Neural cell (in vitro differentiated cells): ENCODE measurements at regions not wholly inside any gene's neighbourhood (a gene's known extent, or its start where the extent isn't known, plus 50 kb on each side); places are given as distances from the start of the nearest gene placed in this dataset.

ENCODE experiments used
- H2AFZ ChIP-seq: fragments of 200-600, 300-800 bp; sonication (generic), shearing (Covaris generic); 2 replicates; pipeline ENCODE4 v1.6.0; 2014; ENCODE audit warnings: low read depth, mild to moderate bottlenecking, antibody characterized with exemption, low read length, moderate library complexity
- H3F3A ChIP-seq: fragments of 200-600 bp; shearing (Covaris generic); 2 replicates; pipeline ENCODE4 v1.6.1; 2016; ENCODE audit warnings: mild to moderate bottlenecking, moderate library complexity, mixed read lengths, antibody characterized with exemption, low read length; ENCODE audit not compliant: insufficient read depth, poor library complexity, severe bottlenecking
- H3K27ac ChIP-seq: fragments of 200-600, 300-800 bp; sonication (generic), shearing (Covaris generic); 2 replicates; pipeline ENCODE4 v1.5.1; 2014; ENCODE audit warnings: mild to moderate bottlenecking, low read length, moderate library complexity
- H3K27me3 ChIP-seq: fragments of 300-800, 200-600 bp; sonication (generic), shearing (Covaris generic); 2 replicates; pipeline ENCODE4 v1.6.0; 2014; ENCODE audit warnings: mild to moderate bottlenecking, low read depth, low read length, moderate library complexity; ENCODE audit not compliant: insufficient read depth
- H3K36me3 ChIP-seq: fragments of 300-800, 200-600 bp; sonication (generic), shearing (Covaris generic); 2 replicates; pipeline ENCODE4 v1.5.1; 2014; ENCODE audit warnings: mild to moderate bottlenecking, antibody characterized with exemption, low read length, moderate library complexity; ENCODE audit not compliant: insufficient read depth
- H3K4me2 ChIP-seq: fragments of 300-800, 200-600 bp; sonication (generic), shearing (Covaris generic); 2 replicates; pipeline ENCODE4 v1.6.0; 2014; ENCODE audit warnings: mild to moderate bottlenecking, low read length
- H3K4me3 ChIP-seq: fragments of 300-800, 200-600 bp; sonication (generic), shearing (Covaris generic); 2 replicates; pipeline ENCODE4 v1.5.1; 2014; ENCODE audit warnings: mild to moderate bottlenecking, low read length, moderate library complexity
- H3K79me2 ChIP-seq: fragments of 200-600 bp; shearing (Covaris generic); replicated peaks from 2 replicates; pipeline ENCODE4 v1.6.0; 2014; ENCODE audit warnings: mild to moderate bottlenecking, low read length, moderate library complexity; ENCODE audit not compliant: insufficient read depth
- H3K9ac ChIP-seq: fragments of 300-800, 200-600 bp; sonication (generic), shearing (Covaris generic); 2 replicates; pipeline ENCODE4 v1.6.1; 2016; ENCODE audit warnings: mild to moderate bottlenecking, low read length, mixed read lengths
- H3K9me2 ChIP-seq: fragments of 200-600 bp; shearing (Covaris generic); 2 replicates; pipeline ENCODE4 v1.6.1; 2016; ENCODE audit warnings: mild to moderate bottlenecking, low read length, mixed read lengths; ENCODE audit not compliant: insufficient read depth
- H3K9me3 ChIP-seq: fragments of 200-600, 300-800 bp; sonication (generic), shearing (Covaris generic); 2 replicates; pipeline ENCODE4 v1.6.1; 2016; ENCODE audit warnings: mild to moderate bottlenecking, mixed run types, low read length, moderate library complexity, mixed read lengths
- H4K20me1 ChIP-seq: fragments of 200-600 bp; shearing (Covaris generic); 2 replicates; pipeline ENCODE4 v1.6.1; 2016; ENCODE audit warnings: mild to moderate bottlenecking, mixed run types; ENCODE audit not compliant: insufficient read depth
- EP300 ChIP-seq: fragments of 450-650 bp; conservative IDR thresholded peaks from 2 replicates; pipeline ENCODE4 v1.6.1; 2014; ENCODE audit warnings: antibody characterized with exemption, mild to moderate bottlenecking, moderate library complexity; ENCODE audit not compliant: poor library complexity, severe bottlenecking
- EZH2 ChIP-seq: fragments of 200-600, 300-800 bp; shearing (Covaris generic), sonication (generic); IDR thresholded peaks from 2 replicates; pipeline ENCODE4 v1.6.1; 2014; ENCODE audit warnings: antibody characterized with exemption, low read length, borderline replicate concordance, mild to moderate bottlenecking; ENCODE audit not compliant: insufficient read depth, poor library complexity, severe bottlenecking
- MXI1 ChIP-seq: fragments of 450-650 bp; conservative IDR thresholded peaks from 2 replicates; pipeline ENCODE4 v1.6.1; 2014; ENCODE audit warnings: antibody characterized with exemption, mild to moderate bottlenecking; ENCODE audit not compliant: poor library complexity, severe bottlenecking
- POLR2AphosphoS5 ChIP-seq: IDR thresholded peaks from 2 replicates; pipeline ENCODE4 v1.6.1; 2012
- RAD21 ChIP-seq: fragments of 450-650 bp; conservative IDR thresholded peaks from 2 replicates; pipeline ENCODE4 v1.6.1; 2014; ENCODE audit warnings: antibody characterized with exemption, mild to moderate bottlenecking, moderate library complexity
- REST ChIP-seq: IDR thresholded peaks from 2 replicates; pipeline ENCODE4 v1.6.1; 2012; ENCODE audit warnings: borderline replicate concordance
- SMC3 ChIP-seq: fragments of 450-650 bp; conservative IDR thresholded peaks from 2 replicates; pipeline ENCODE4 v1.6.1; 2014; ENCODE audit warnings: antibody characterized with exemption, mild to moderate bottlenecking, moderate library complexity; ENCODE audit not compliant: poor library complexity
- TAF1 ChIP-seq: IDR thresholded peaks from 2 replicates; pipeline ENCODE4 v1.6.1; 2012; ENCODE audit warnings: low read depth
- TF ChIP-seq, protein P1 (sequence below): fragments of 450-650 bp; IDR thresholded peaks from 2 replicates; pipeline ENCODE4 v1.5.1; 2014; ENCODE audit warnings: antibody characterized with exemption, mild to moderate bottlenecking, moderate library complexity; ENCODE audit not compliant: poor library complexity, severe bottlenecking

GRCh38 chr6:169965657-169966311 is 214.4 kb downstream of the ERMARD start:
- Histone ChIP-seq H3K79me2 (no peaks in the 10 kb centered on the region), H3K27ac (no peak overlapping the region), H3K4me3 (no peak overlapping the region), H3K27me3 (no peaks in the 10 kb centered on the region), H3K9me3 (no peaks in the 10 kb centered on the region), H3K36me3 (no peaks in the 10 kb centered on the region), H3K9me2 (no peaks in the 10 kb centered on the region), H3K9ac (no peak overlapping the region), H2AFZ (no peak overlapping the region), H3F3A (no peaks in the 10 kb centered on the region), H4K20me1 (no peaks in the 10 kb centered on the region), H3K4me2 (no peak overlapping the region)
- no peak for TF ChIP-seq SMC3

GRCh38 chr6:169965239-169965638 is 213.8 kb downstream of the ERMARD start:
- no peak overlapping the region for H3K4me2 ChIP-seq
- no peak overlapping the region for H3K4me3 ChIP-seq
- H3F3A ChIP-seq, result no peaks in the 10 kb centered on the region
- no peak for TF ChIP-seq EP300
- TF ChIP-seq MXI1, result no peak
- no peak for TF ChIP-seq RAD21
- no peaks in the 10 kb centered on the region for H4K20me1 ChIP-seq
- no peak overlapping the region for H3K9ac ChIP-seq
- H3K27me3 ChIP-seq, result no peaks in the 10 kb centered on the region
- no peaks in the 10 kb centered on the region for H3K9me2 ChIP-seq
- no peaks in the 10 kb centered on the region for H3K36me3 ChIP-seq
- no peaks in the 10 kb centered on the region for H3K9me3 ChIP-seq
- H2AFZ ChIP-seq, result no peak overlapping the region
- H3K27ac ChIP-seq, result no peak overlapping the region
- no peaks in the 10 kb centered on the region for H3K79me2 ChIP-seq

DNA sequence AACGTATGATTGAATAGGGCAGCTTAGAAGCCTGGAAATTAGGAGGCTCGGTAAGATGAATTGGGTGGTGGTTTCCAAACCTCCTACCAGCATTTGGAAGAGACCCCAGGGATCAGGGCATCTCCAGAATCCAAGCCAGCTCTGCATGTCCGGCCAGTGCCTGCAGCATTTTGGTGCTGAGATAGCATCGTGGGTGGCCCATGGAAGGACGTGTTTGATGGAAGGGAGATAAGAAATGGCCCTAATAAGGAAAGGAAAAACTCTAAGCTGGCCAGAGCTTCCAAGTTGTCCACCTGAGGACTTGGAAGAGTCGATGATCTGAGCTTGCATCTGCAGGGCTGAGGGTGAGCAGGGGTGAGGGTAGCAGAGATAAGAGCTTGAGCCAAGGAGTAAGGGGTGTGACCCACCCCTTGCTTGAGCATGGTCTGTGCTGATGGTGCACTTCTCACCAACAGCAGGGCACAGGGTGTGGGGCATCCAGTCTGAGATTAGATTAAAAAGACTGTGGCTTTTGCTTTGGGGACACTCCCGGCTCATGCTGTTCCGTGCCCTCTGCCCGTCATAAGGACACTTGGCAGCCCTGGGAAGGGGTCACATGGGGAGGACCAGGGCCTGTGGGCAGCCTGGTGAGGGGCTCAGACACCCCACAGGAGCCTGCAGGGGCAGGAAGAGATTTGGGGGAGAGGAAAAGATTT is 213.2 kb downstream of the ERMARD start:
- no peaks in the 10 kb centered on the region for H3K79me2 ChIP-seq
- H3K4me3 ChIP-seq, result no peak overlapping the region
- no peaks in the 10 kb centered on the region for H3K36me3 ChIP-seq
- no peak overlapping the region for H3K4me2 ChIP-seq
- H3K9me3 ChIP-seq, result no peaks in the 10 kb centered on the region
- H4K20me1 ChIP-seq, result no peaks in the 10 kb centered on the region
- no peaks in the 10 kb centered on the region for H3F3A ChIP-seq
- no peak overlapping the region for H3K27ac ChIP-seq
- no peaks in the 10 kb centered on the region for H3K27me3 ChIP-seq
- no peaks in the 10 kb centered on the region for H3K9me2 ChIP-seq
- TF ChIP-seq, protein P1, sequence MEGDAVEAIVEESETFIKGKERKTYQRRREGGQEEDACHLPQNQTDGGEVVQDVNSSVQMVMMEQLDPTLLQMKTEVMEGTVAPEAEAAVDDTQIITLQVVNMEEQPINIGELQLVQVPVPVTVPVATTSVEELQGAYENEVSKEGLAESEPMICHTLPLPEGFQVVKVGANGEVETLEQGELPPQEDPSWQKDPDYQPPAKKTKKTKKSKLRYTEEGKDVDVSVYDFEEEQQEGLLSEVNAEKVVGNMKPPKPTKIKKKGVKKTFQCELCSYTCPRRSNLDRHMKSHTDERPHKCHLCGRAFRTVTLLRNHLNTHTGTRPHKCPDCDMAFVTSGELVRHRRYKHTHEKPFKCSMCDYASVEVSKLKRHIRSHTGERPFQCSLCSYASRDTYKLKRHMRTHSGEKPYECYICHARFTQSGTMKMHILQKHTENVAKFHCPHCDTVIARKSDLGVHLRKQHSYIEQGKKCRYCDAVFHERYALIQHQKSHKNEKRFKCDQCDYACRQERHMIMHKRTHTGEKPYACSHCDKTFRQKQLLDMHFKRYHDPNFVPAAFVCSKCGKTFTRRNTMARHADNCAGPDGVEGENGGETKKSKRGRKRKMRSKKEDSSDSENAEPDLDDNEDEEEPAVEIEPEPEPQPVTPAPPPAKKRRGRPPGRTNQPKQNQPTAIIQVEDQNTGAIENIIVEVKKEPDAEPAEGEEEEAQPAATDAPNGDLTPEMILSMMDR, result no peak
- TF ChIP-seq POLR2AphosphoS5, result no peak
- TF ChIP-seq RAD21, result no peak
- no peak for TF ChIP-seq EZH2
- no peak for TF ChIP-seq SMC3
- TF ChIP-seq EP300, result no peak
- no peak for TF ChIP-seq MXI1
- no peak for TF ChIP-seq REST
- no peak for TF ChIP-seq TAF1
- H3K9ac ChIP-seq, result no peak overlapping the region
- no peak overlapping the region for H2AFZ ChIP-seq
